Renal pelvis (tissue), 1 donor: ENCODE measurements at regions not wholly inside any gene's neighbourhood (a gene's known extent, or its start where the extent isn't known, plus 50 kb on each side); places are given as distances from the start of the nearest gene placed in this dataset.
A peak's percentile ranks its signal among the peaks of the same experiment; 100 is the strongest.

ENCODE experiments used
- DNase-seq: peaks from one replicate; pipeline ENCODE4 v3.0.0-alpha.2; 2013

DNA sequence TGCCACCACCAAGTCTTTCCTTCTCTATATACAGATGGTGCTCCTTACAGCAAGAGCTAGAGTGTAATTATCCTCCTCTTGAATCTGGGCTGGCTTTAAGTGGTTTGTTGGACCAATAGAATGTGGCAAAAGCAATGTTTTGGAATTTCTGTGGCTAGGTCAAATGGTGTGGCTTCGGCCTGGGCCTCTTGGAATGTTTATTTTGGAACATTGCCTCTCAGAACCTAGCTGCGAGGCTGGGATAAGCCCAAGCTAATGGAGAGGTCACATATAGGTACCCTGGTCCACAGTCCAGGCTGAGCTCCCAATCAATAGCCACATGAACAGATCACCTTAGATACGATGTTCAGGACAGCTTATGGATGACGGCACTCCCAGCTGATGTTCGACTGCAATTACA is 556.7 kb downstream of the TYW1 start:
- no peak for DNase-seq

DNA sequence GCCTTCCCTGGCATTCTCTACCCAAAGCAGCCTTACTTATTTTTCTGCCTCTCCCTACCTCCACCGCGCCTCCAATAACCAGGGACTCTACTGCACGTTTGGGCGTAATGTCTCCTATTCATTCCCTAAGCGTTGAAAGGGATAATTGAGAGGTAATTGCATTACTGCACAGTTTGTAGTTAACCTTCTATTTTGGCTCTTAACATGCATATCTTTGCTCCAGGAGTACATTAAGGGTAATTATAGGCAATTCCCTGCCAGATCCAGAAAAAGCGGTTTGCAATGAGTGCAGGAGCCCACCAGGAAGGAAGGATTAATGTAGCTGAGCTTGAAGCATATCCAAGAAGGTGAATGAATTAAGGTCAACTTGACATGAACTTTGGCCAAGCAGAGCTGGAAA is 558.4 kb downstream of the TYW1 start:
- no peak for DNase-seq

DNA sequence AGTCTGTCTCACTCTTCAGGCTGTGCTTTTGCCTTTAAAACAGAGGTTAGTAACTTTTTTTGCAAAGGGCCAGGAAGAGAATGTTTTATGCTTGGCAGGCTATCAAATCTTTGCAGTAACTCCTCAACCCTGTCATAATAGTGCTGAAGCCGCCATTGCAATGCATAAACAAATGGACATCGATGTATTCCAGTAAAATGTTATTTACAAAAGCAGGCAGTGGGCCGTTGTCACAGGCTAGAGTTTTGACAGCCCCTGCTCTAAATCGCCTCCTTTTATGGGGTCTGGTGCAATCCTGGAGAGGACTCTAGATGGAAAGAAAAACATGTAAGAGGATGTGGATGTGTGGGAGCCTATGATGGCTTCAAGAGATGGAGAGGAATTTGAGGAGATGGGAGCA is 568.3 kb downstream of the TYW1 start:
- DNase-seq, result peak; percentile 45

DNA sequence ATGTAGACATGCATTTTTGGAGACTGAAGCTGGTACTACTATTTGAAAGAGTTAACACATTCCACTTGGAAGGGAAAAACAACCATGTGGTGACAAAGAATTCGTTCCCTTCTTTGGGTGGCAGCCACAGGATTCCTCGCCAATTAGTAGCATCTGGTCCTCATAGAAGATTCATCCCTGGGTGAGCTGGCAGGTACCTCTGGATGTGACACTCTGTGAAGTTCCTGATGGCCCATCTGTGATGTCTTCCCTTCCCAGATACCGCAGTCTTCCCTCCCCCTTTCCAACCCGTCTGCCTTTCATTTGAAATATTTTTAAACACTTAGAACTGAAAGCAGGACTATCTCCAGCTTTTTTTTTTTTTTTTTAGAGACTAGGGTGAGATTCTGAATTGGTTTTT is 569.5 kb downstream of the TYW1 start:
- DNase-seq, result no peak

DNA sequence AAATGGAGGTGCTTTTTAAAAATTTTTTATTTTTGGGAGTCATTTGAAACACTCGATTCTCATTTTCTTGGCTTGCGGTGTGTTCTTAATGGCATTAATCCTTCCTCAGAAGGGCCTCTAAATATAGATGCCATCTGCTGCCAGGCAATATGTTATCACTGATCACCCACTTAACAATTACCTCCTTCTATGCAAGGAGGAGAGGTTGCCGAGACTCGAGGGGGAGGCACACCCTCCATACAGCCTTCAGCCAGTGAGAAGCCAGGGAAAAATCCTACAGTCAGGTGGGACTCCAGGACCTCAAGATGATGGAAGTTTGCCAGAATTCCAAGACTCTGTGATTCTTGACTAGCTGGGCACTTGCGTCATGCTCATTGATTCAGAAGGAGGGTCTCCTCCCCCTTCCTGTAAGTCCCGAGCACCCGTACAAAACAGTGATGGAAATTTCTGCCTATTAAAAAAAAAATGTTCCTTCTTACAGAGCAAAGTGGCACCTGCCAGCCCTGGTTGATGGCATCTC is 574.5 kb downstream of the TYW1 start:
- no peak for DNase-seq

- no peak for DNase-seq
These were observed 577.0 kb downstream of the TYW1 start for GRCh38 chr7:67573639-67574038.

DNA sequence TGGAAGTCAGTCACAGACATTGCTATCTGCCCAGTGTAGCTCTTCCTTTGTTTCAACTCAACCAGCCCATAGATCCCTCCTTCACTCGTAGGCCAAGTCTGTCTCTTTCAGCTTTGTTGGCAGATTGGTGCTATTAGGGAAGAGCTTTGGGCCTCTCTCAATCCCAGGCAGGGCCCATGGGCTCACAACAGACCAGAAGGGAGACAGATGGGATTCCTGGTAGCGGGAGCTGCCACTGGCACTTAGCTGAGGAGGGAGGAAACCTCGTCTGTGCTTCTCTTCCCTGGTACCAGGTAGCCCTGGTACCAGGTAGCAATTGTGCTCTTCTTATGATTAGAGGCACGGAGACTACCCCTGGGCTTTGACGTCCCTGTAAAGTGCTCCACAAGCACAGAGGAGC is 592.0 kb downstream of the TYW1 start:
- DNase-seq, result no peak

GRCh38 chr7:67589183-67589582 is 592.5 kb downstream of the TYW1 start:
- DNase-seq, result no peak

DNA sequence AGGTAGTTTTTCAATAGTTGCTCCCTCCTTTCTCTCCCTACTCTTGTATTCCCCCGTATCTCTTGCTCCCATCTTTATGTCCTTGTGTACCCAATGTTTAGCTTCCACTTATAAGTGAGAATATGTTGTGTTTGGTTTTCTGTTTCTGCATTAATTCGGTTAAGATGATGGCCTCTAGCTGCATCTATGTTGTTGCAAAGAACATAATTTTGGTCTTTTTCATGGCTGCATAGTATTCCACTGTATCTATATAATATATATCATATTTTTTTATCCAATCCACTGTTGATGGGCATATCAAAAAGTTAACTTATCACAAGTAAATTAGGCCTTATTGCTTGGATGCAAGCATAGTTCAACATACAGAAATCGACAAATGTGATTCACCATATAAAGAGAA is 594.0 kb downstream of the TYW1 start:
- no peak for DNase-seq

DNA sequence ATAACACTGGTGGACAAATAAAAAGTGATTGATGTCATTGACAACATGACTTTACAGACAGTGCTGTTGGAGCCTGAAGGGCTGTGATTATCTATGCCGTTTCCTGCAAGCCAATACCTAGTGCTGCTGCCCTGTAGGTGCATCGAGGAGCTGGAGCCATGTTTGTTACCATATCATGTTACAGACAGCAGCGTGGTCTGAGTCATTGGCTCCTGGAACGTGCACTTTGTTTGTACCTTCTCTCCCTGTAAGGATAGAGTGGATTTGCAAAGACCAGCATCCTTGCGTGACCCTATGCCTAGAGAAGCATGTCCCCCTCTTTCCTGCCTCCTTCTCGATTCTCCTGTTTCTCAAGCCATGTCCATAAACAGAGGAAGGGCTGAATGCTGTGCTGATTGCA is 597.2 kb downstream of the TYW1 start:
- DNase-seq, result peak; percentile 62

- no peak for DNase-seq
These were observed 599.0 kb downstream of the TYW1 start for GRCh38 chr7:67595431-67596180.

DNA sequence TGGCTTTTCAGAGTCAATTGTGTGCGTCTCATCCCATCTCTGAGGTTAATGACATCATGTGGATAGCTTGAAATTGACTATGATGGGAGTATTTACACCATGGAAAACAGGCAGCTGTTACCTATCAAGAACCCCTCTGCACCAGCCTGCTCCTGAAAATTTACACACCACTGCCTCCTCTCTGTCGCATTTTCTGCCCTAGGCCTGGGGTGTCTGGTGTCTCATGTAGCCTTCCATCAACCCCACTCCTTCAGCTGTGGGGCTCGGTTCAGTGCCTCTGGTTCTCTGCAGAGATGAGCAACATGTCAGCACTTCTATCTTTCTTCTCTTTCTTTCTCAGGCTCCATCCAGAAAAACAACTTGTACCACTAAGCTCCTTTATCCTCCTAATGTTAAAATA is 600.5 kb downstream of the TYW1 start:
- DNase-seq, result no peak

GRCh38 chr7:67598469-67598868 is 601.8 kb downstream of the TYW1 start:
- DNase-seq, result no peak

- DNase-seq, result no peak
These were observed 602.9 kb downstream of the TYW1 start for GRCh38 chr7:67599331-67600062.

- DNase-seq, result no peak
These were observed 605.7 kb downstream of the TYW1 start for GRCh38 chr7:67602246-67602887.

DNA sequence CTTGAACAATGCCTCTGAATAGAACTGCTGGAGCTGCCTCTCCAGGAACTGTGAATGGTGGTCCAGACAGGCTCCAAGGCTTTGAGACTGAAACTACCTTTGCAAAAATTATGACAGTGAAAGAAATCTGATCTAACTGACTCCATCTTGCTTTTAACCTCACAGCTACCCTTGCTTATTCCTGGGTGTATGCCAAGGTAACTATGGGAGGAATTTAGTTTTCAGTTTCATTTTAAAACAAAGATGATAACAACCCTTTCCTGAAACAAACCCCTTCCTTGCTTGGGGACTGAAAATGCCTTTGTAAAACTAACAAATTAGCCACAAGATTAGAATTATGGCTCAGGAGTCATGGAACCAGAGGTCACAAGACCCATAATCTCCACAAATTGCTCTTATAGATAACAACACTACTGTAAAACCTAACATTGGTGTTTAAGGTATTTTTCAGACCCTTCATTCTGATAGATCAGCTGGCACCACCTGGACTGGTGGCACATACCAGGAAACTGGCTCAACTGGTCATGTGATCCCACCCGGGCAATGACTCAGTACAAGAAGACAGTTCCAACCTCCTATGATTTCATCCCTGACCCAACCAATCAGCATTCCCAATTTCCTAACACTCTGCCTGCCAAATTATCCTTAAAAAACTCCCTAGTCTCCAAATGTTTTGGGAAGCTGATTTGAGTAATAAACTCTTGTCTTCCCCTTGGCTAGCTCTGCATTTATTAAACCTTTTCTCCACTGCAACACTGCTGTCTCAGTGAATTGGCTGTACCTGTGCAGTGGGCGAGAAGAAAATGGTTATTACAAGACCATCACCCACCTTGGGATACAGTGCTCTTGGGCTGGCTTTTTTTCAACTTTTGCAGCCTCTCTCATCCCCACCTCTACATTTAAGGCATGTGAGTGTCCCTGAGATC is 608.1 kb downstream of the TYW1 start:
- DNase-seq, result no peak

GRCh38 chr7:67608806-67609205 is 612.2 kb downstream of the TYW1 start:
- DNase-seq, result no peak

- DNase-seq, result no peak
These were observed 614.3 kb downstream of the TYW1 start for GRCh38 chr7:67610897-67611296.

DNA sequence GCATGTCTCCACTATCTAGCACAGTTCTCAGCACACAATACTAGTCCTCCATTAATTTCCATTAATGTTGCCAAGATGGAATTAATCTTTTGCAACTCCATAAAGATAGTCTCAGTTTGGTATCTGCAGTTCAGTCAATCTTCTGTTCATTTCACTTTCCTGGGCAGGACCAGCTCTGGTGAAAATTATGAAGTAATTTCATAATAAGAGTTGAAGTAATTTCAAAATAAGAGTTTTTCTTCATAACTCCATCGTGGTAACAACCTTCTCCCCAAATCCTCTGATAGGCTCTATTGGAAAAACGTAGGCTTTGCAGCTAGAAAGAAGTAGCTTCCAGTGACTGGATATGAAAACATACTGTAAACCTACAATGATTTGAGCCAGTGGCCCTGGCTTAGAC is 618.2 kb downstream of the TYW1 start:
- DNase-seq, result no peak

DNA sequence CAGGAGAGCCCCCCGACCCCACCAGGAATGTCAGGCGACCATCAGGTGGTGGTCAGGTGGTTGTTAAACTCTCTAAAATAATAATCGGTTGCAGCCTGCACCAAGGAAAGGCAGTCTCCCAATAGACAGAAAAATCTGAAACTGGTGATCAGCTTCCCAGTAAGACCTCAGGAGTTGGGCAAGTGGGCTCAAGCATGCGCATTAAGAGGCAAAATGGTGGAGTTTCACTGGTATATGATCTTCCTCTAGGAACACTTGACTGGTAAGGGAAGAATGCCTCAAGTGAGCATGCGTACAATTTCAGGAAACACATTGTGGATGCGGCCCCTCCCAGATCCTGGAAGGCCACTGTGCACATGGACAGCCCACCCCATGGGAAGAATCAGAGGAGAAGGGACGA is 619.9 kb downstream of the TYW1 start:
- DNase-seq, result no peak

DNA sequence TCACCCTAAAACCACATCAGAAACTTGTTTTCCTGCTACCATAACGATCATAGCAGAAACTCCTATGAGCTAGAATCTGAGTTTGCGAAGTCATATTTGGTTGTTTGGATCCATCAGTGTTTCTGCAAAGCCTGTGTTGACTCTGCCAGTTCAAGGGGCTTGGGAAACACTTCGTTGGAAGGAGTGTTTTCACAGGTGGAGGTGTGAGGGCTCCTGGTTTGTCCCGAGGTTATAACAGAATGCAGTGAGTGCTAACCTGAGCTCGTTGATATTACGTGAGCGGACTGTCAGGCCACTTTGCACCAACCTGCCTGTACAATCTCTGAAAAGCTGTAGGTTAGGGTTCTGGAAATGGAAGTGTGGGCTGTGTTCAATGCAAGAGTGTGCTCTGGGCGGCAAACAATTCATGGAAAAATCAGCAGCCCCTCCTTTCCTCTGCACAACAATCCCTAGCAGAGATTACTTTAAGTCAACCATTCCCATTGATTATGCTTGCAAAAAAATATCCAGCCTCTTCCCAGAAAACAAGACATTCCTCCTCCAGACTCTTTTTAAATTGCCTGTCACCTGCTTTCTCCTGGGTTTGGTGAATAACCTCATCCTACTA is 622.0 kb downstream of the TYW1 start:
- no peak for DNase-seq
